HEK293 (cell line): ENCODE measurements at regions not wholly inside any gene's neighbourhood (a gene's known extent, or its start where the extent isn't known, plus 50 kb on each side); places are given as distances from the start of the nearest gene placed in this dataset.

Experiments used
- CTCF ChIA-PET: fragments of 350-600 bp; formaldehyde crosslinking; extraction: SDS; loops from one replicate; lab custom pipeline; 2021; ENCODE audit warnings: antibody characterized with exemption; lab: Yijun Ruan, JAX
- POLR2A ChIA-PET: fragments of 300-600 bp; formaldehyde crosslinking; extraction: SDS; loops from one replicate; lab custom pipeline; 2020; ENCODE audit warnings: antibody characterized with exemption, inconsistent platforms; lab: Yijun Ruan, JAX
- H3K27ac ChIP-seq: fragments of 200-500 bp; sonication (Bioruptor generic); 2 replicates; pipeline ENCODE4 v1.5.1; 2014; ENCODE audit warnings: low read depth, low read length, control low read depth, inconsistent platforms; ENCODE audit errors: extremely low read depth
- H3K36me3 ChIP-seq, 2 experiments: fragments of 200-500 bp in 1 of 2; sonication (Bioruptor generic) in 1 of 2; 1 replicate in 1 of 2; 2 replicates in 1 of 2; pipeline ENCODE4 v1.5.1; 2014 to 2017; ENCODE audit warnings: inconsistent platforms in 2 of 2, low read length in 2 of 2; ENCODE audit not compliant: control insufficient read depth in 2 of 2, insufficient read depth in 1 of 2
- H3K4me1 ChIP-seq: fragments of 200-500 bp; sonication (Bioruptor generic); 2 replicates; pipeline ENCODE4 v1.5.1; 2014; ENCODE audit warnings: mild to moderate bottlenecking, low read length, inconsistent platforms; ENCODE audit not compliant: control insufficient read depth, insufficient read depth
- H3K4me3 ChIP-seq: 2 replicates; pipeline ENCODE4 v1.5.1; 2011; ENCODE audit warnings: low read depth, mild to moderate bottlenecking, control low read depth, low read length, moderate library complexity
- H3K9me3 ChIP-seq: fragments of 200-500 bp; sonication (Bioruptor generic); 2 replicates; pipeline ENCODE4 v1.5.1; 2014; ENCODE audit warnings: low read depth, low read length, inconsistent platforms; ENCODE audit not compliant: control insufficient read depth, insufficient read depth
- BCL11B ChIP-seq: fragments of 450-650 bp; formaldehyde crosslinking; IDR thresholded peaks from 2 replicates; pipeline ENCODE4 v1.5.1; 2016; ENCODE audit warnings: low read depth, missing biosample characterization, missing genetic modification characterization
- GFI1B ChIP-seq: fragments of 450-650 bp; formaldehyde crosslinking; IDR thresholded peaks from 2 replicates; pipeline ENCODE4 v1.5.1; 2016; ENCODE audit warnings: missing biosample characterization, missing genetic modification characterization
- HOXA7 ChIP-seq: sonication (generic); formaldehyde crosslinking; IDR thresholded peaks from 2 replicates; pipeline ENCODE4 v1.8.1; 2022; ENCODE audit warnings: missing genetic modification reagents, borderline replicate concordance
- KLF8 ChIP-seq: fragments of 450-650 bp; formaldehyde crosslinking; IDR thresholded peaks from 2 replicates; pipeline ENCODE4 v1.5.1; 2016; ENCODE audit warnings: missing biosample characterization, missing genetic modification characterization
- SCRT1 ChIP-seq: fragments of 450-650 bp; formaldehyde crosslinking; IDR thresholded peaks from 2 replicates; pipeline ENCODE4 v1.5.1; 2016; ENCODE audit warnings: missing biosample characterization, missing genetic modification characterization, borderline replicate concordance
- TCF7L2 ChIP-seq: IDR thresholded peaks from 2 replicates; pipeline ENCODE4 v1.6.1; 2011; ENCODE audit warnings: low read depth, mild to moderate bottlenecking, inconsistent platforms, low read length, moderate library complexity, borderline replicate concordance
- ZFP69B ChIP-seq: fragments of 450-650 bp; formaldehyde crosslinking; IDR thresholded peaks from 2 replicates; pipeline ENCODE4 v1.5.1; 2016; ENCODE audit warnings: missing biosample characterization, missing genetic modification characterization
- ZNF10 ChIP-seq: fragments of 450-650 bp; formaldehyde crosslinking; IDR thresholded peaks from 2 replicates; pipeline ENCODE4 v1.5.1; 2017; ENCODE audit warnings: missing biosample characterization, missing genetic modification characterization
- ZNF121 ChIP-seq: fragments of 450-650 bp; formaldehyde crosslinking; IDR thresholded peaks from 2 replicates; pipeline ENCODE4 v1.5.1; 2016; ENCODE audit warnings: missing biosample characterization, missing genetic modification characterization
- ZNF174 ChIP-seq: fragments of 450-650 bp; formaldehyde crosslinking; IDR thresholded peaks from 2 replicates; pipeline ENCODE4 v1.5.0; 2017; ENCODE audit warnings: missing biosample characterization, mild to moderate bottlenecking, missing genetic modification characterization
- ZNF248 ChIP-seq: fragments of 450-650 bp; formaldehyde crosslinking; IDR thresholded peaks from 2 replicates; pipeline ENCODE4 v1.5.1; 2017; ENCODE audit warnings: missing biosample characterization, missing genetic modification characterization
- ZNF266 ChIP-seq: fragments of 450-650 bp; formaldehyde crosslinking; IDR thresholded peaks from 2 replicates; pipeline ENCODE4 v1.5.1; 2016; ENCODE audit warnings: missing biosample characterization, missing genetic modification characterization, low read depth
- ZNF292 ChIP-seq: fragments of 450-650 bp; formaldehyde crosslinking; IDR thresholded peaks from 2 replicates; pipeline ENCODE4 v1.5.1; 2016; ENCODE audit warnings: low read depth, missing biosample characterization, missing genetic modification characterization, borderline replicate concordance
- ZNF366 ChIP-seq: fragments of 450-650 bp; formaldehyde crosslinking; conservative IDR thresholded peaks from 2 replicates; pipeline ENCODE4 v1.5.1; 2016; ENCODE audit warnings: missing biosample characterization, missing genetic modification characterization
- ZNF423 ChIP-seq: fragments of 450-650 bp; formaldehyde crosslinking; IDR thresholded peaks from 2 replicates; pipeline ENCODE4 v1.5.1; 2016; ENCODE audit warnings: missing biosample characterization, missing genetic modification characterization
- ZNF600 ChIP-seq: fragments of 450-650 bp; formaldehyde crosslinking; IDR thresholded peaks from 2 replicates; pipeline ENCODE4 v1.5.1; 2016; ENCODE audit warnings: missing biosample characterization, missing genetic modification characterization
- ZNF623 ChIP-seq: fragments of 450-650 bp; formaldehyde crosslinking; IDR thresholded peaks from 2 replicates; pipeline ENCODE4 v1.5.1; 2016; ENCODE audit warnings: missing biosample characterization, missing genetic modification characterization
- ZNF677 ChIP-seq: fragments of 450-650 bp; IDR thresholded peaks from 2 replicates; pipeline ENCODE4 v1.5.0; 2018; ENCODE audit warnings: missing biosample characterization, mild to moderate bottlenecking, missing genetic modification characterization, moderate library complexity
- TF ChIP-seq, protein P1 (sequence below): fragments of 450-650 bp; formaldehyde crosslinking; IDR thresholded peaks from 2 replicates; pipeline ENCODE4 v1.5.1; 2017; ENCODE audit warnings: missing biosample characterization, missing genetic modification characterization
- TF ChIP-seq, protein P2 (sequence below): fragments of 450-650 bp; formaldehyde crosslinking; IDR thresholded peaks from 2 replicates; pipeline ENCODE4 v1.5.1; 2016; ENCODE audit warnings: missing biosample characterization, missing genetic modification characterization

DNA sequence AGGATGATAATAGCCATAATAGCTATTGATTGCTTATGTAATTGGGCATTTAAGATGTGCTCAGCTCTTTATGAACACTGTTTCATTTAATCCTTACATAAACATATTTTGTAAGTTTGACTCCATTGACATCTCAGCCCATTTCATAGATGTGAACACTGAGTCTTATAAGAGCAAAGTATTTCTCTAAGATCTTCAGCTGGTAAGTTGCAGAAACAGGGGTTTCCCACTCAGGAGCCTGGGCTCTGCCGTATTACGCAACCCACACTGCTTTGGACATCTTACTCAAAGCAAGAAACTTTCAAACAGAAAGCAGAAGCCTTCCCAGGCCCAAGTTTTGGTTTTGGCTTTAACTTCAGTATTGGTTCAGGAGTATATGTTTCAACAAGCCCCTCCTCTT lies 705.1 kb downstream of the MED13L start:
- CTCF ChIA-PET: no interaction called here

DNA sequence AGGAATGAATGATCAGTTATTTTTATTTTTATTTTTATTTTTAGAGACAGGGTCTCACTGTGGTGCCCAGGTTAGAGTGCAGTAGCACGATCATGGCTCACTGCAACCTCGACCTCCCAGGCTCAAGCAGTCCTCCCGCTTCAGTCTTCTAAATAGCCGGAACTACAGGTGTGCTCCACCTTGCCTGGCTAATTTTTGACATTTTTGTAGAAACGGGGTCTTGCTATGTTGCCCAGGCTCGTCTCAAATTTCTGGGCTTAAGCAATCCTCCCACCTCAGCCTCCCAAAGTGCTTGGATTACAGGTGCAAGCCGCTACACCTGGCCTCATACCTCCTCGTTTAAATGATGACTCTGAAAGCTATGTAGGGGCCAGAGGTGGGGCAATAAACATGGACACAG lies 706.0 kb downstream of the MED13L start:
- no peak overlapping the region for H3K4me3 ChIP-seq
- POLR2A ChIA-PET: no interaction called here
- CTCF ChIA-PET: interaction anchor here (0.7 to 0.9 kb wide), 2 partner anchors 8 to 1728 kb away, joined by 4 to 5 read pairs; no protein-coding TSS in a partner anchor
- TF ChIP-seq ZNF121 (tag by site-specific recombination) (peak; percentile 90), ZNF677 (no peak), GFI1B (tag by site-specific recombination) (no peak), ZNF366 (tag by site-specific recombination) (no peak), ZNF600 (tag by site-specific recombination) (no peak), TCF7L2 (no peak), ZNF10 (no peak)
- TF ChIP-seq, all 188 proteins: peak for 1
- no peaks in the 10 kb centered on the region for H3K9me3 ChIP-seq
- H3K36me3 ChIP-seq: no peaks in the 10 kb centered on the region
- no peaks in the 10 kb centered on the region for H3K4me1 ChIP-seq
- no peak overlapping the region for H3K27ac ChIP-seq

More for the DNA sequence above, 705.1 kb downstream of the MED13L start:
- TF ChIP-seq, protein P1, sequence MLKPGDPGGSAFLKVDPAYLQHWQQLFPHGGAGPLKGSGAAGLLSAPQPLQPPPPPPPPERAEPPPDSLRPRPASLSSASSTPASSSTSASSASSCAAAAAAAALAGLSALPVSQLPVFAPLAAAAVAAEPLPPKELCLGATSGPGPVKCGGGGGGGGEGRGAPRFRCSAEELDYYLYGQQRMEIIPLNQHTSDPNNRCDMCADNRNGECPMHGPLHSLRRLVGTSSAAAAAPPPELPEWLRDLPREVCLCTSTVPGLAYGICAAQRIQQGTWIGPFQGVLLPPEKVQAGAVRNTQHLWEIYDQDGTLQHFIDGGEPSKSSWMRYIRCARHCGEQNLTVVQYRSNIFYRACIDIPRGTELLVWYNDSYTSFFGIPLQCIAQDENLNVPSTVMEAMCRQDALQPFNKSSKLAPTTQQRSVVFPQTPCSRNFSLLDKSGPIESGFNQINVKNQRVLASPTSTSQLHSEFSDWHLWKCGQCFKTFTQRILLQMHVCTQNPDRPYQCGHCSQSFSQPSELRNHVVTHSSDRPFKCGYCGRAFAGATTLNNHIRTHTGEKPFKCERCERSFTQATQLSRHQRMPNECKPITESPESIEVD (tag by site-specific recombination): no peak
- no peak for TF ChIP-seq ZNF266 (tag by site-specific recombination)
- TF ChIP-seq ZNF292 (tag by site-specific recombination): no peak
- TF ChIP-seq, protein P2, sequence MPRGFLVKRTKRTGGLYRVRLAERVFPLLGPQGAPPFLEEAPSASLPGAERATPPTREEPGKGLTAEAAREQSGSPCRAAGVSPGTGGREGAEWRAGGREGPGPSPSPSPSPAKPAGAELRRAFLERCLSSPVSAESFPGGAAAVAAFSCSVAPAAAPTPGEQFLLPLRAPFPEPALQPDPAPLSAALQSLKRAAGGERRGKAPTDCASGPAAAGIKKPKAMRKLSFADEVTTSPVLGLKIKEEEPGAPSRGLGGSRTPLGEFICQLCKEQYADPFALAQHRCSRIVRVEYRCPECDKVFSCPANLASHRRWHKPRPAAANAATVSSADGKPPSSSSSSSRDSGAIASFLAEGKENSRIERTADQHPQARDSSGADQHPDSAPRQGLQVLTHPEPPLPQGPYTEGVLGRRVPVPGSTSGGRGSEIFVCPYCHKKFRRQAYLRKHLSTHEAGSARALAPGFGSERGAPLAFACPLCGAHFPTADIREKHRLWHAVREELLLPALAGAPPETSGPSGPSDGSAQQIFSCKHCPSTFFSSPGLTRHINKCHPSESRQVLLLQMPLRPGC (tag by site-specific recombination): no peak
- no peak for TF ChIP-seq TCF7L2
- TF ChIP-seq KLF8 (tag by site-specific recombination): no peak
- no peak for TF ChIP-seq HOXA7 (CRISPR knock-in tag)
- no peak for TF ChIP-seq ZNF248
- TF ChIP-seq BCL11B: no peak
- TF ChIP-seq ZNF174 (tag by site-specific recombination): no peak
- TF ChIP-seq ZFP69B (tag by site-specific recombination): no peak
- no peak for TF ChIP-seq ZNF423 (tag by site-specific recombination)
- no peaks in the 10 kb centered on the region for H3K9me3 ChIP-seq
- no peaks in the 10 kb centered on the region for H3K36me3 ChIP-seq
- H3K27ac ChIP-seq: no peak overlapping the region
- H3K4me1 ChIP-seq: no peaks in the 10 kb centered on the region
- H3K4me3 ChIP-seq: no peak overlapping the region
- POLR2A ChIA-PET: interaction anchor here (0.9 kb wide), 1 partner anchor 27 kb away, joined by 4 read pairs; no protein-coding TSS in a partner anchor

DNA sequence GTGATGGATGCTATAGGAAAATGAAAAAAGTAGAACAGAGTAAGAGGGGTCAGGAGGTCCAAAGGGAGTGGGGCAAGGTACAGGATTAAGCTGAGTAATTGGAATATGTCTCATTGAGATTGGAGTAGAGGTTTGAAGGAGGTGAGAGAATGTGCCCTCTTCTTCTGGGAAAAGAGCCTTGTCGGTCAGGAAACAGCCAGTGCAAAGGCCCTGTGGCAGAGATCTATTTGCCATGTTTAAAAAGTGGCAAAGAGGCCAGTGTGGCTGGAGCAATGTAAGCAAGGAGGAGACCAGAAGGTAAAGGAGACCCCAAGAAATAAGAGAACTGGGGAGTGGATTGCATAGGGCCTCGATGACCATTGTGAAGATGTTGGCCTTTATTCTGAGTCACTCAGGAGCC lies 706.5 kb downstream of the MED13L start:
- no peak overlapping the region for H3K4me3 ChIP-seq
- no peak overlapping the region for H3K27ac ChIP-seq
- H3K4me1 ChIP-seq: no peaks in the 10 kb centered on the region
- TF ChIP-seq ZNF623 (peak; percentile 94), SCRT1 (no peak)
- H3K36me3 ChIP-seq: no peaks in the 10 kb centered on the region
- ChIA-PET POLR2A (no interaction called here), CTCF (interaction anchor here (0.9 kb wide), 1 partner anchor 8 kb away, joined by 5 read pairs; no protein-coding TSS in a partner anchor)
- H3K9me3 ChIP-seq: no peaks in the 10 kb centered on the region
